HG02763 (cell line): ENCODE measurements at regions not wholly inside any gene's neighbourhood (a gene's known extent, or its start where the extent isn't known, plus 50 kb on each side); places are given as distances from the start of the nearest gene placed in this dataset.

Experiments
- ATAC-seq: cut with Tn5 transposase; IDR thresholded peaks from one replicate; pipeline ENCODE4 v1.9.1; 2021; ENCODE audit warnings: mild to moderate bottlenecking, moderate library complexity; ENCODE audit not compliant: unreplicated experiment

GRCh38 chr14:34350903-34351302 lies 111.1 kb downstream of the SPTSSA start:
- ATAC-seq: no peak

GRCh38 chr14:34348592-34348991 lies 113.4 kb downstream of the SPTSSA start:
- no peak for ATAC-seq

GRCh38 chr14:34347683-34348082 lies 114.4 kb downstream of the SPTSSA start:
- ATAC-seq: peak; percentile 47

- no peak for ATAC-seq
Observed at GRCh38 chr14:34345718-34346465, 116.1 kb downstream of the SPTSSA start.

GRCh38 chr14:34344318-34344717 lies 117.7 kb downstream of the SPTSSA start:
- ATAC-seq: no peak

- ATAC-seq: no peak
Observed at GRCh38 chr14:34340025-34340625, 121.9 kb downstream of the SPTSSA start.

- no peak for ATAC-seq
Observed at GRCh38 chr14:34338056-34338455, 124.0 kb downstream of the SPTSSA start.

- ATAC-seq: no peak
Observed at GRCh38 chr14:34336501-34336900, 125.5 kb downstream of the SPTSSA start.

GRCh38 chr14:34335968-34336367 lies 126.1 kb downstream of the SPTSSA start:
- ATAC-seq: no peak

GRCh38 chr14:34334329-34334728 lies 127.7 kb downstream of the SPTSSA start:
- ATAC-seq: no peak

- peak; percentile 82 for ATAC-seq
Observed at GRCh38 chr14:34331728-34332623, 130.1 kb downstream of the SPTSSA start.

- no peak for ATAC-seq
Observed at GRCh38 chr14:34330846-34331245, 131.2 kb downstream of the SPTSSA start.

- ATAC-seq: no peak
Observed at GRCh38 chr14:34329301-34329700, 132.7 kb downstream of the SPTSSA start.

GRCh38 chr14:34328178-34328577 lies 133.9 kb downstream of the SPTSSA start:
- no peak for ATAC-seq

GRCh38 chr14:34325493-34325892 lies 136.5 kb downstream of the SPTSSA start:
- no peak for ATAC-seq

GRCh38 chr14:34324363-34324795 lies 137.7 kb downstream of the SPTSSA start:
- no peak for ATAC-seq

GRCh38 chr14:34322940-34323418 lies 139.1 kb downstream of the SPTSSA start:
- peak; percentile 50 for ATAC-seq

- no peak for ATAC-seq
Observed at GRCh38 chr14:34319140-34319539, 142.9 kb downstream of the SPTSSA start.

GRCh38 chr14:34318014-34318413 lies 144.0 kb downstream of the SPTSSA start:
- no peak for ATAC-seq

- no peak for ATAC-seq
Observed at GRCh38 chr14:34310724-34311123, 151.3 kb downstream of the SPTSSA start.

- ATAC-seq: no peak
Observed at GRCh38 chr14:34303811-34304210, 158.2 kb downstream of the SPTSSA start.
